OCI-LY7 (cell line): ENCODE measurements at regions not wholly inside any gene's neighbourhood (a gene's known extent, or its start where the extent isn't known, plus 50 kb on each side); places are given as distances from the start of the nearest gene placed in this dataset.

Experiments
- EZH2phosphoT487 ChIP-seq: fragments of 200-600 bp; sonication (generic); IDR thresholded peaks from 2 replicates; pipeline ENCODE4 v1.6.1; 2018; ENCODE audit warnings: low read depth, borderline replicate concordance, mild to moderate bottlenecking, mixed run types, antibody characterized with exemption, low read length, moderate library complexity, mixed read lengths
- TF ChIP-seq, protein P1 (sequence below): fragments of 200-600 bp; sonication (generic); conservative IDR thresholded peaks from 2 replicates; pipeline ENCODE4 v1.5.1; 2014; ENCODE audit warnings: mild to moderate bottlenecking, antibody characterized with exemption, low read length, moderate library complexity, mixed read lengths

DNA sequence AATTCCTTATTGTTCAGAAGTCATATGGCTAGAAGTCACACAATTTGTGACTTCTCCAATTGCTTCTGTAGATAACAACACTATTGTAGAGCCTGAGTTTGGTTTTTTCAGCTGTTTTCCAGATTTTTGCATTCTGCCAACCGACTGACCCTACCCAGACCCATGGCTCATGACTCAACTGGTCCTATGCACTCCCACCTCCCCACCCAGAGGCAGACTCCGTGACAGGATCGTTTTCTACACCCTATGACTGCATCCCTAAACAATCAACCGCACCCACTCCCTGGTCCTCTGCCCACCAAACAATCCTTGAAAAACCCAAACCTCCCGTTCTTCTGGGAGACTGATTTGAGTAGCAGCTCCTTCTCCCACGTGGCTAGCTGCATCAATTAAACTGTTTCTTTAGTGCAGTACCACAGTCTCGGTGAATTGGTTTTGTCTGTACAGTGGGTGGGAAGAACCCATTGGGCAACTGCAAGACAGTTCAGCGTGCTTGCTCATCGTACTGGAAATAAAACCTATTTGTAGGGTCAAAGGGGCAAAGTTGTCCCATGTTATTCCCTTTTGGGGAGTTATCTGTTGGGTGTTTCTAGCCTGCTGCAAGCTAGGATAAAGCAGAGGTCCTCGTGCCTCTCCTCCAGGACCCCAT, 150.3 kb upstream of the FAM20C start:
- TF ChIP-seq, protein P1, sequence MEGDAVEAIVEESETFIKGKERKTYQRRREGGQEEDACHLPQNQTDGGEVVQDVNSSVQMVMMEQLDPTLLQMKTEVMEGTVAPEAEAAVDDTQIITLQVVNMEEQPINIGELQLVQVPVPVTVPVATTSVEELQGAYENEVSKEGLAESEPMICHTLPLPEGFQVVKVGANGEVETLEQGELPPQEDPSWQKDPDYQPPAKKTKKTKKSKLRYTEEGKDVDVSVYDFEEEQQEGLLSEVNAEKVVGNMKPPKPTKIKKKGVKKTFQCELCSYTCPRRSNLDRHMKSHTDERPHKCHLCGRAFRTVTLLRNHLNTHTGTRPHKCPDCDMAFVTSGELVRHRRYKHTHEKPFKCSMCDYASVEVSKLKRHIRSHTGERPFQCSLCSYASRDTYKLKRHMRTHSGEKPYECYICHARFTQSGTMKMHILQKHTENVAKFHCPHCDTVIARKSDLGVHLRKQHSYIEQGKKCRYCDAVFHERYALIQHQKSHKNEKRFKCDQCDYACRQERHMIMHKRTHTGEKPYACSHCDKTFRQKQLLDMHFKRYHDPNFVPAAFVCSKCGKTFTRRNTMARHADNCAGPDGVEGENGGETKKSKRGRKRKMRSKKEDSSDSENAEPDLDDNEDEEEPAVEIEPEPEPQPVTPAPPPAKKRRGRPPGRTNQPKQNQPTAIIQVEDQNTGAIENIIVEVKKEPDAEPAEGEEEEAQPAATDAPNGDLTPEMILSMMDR: no peak
- no peak for TF ChIP-seq EZH2phosphoT487
